HG02884 (cell line): ENCODE measurements at regions not wholly inside any gene's neighbourhood (a gene's known extent, or its start where the extent isn't known, plus 50 kb on each side); places are given as distances from the start of the nearest gene placed in this dataset.

Experiments used
- ATAC-seq: cut with Tn5 transposase; IDR thresholded peaks from one replicate; pipeline ENCODE4 v1.9.1; 2021; ENCODE audit warnings: mild to moderate bottlenecking, moderate library complexity; ENCODE audit not compliant: unreplicated experiment

DNA sequence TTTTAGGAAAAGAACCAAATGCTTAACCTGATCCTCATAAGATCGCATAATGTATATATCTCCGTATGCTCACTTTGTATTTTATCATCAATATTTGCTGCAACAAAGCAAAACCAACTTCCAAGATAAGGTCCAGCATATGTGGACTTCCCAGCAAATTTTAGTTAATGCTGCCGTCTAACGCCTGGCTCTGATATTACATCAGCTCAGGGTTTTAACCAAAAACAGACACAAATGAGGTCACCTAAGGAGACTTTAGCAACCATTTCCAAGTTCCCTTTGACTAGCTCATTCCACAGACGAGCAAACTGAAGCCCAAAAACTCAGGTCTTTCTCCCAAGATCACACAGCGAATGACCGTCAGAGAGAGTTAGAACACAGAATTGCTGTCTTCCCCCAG is 59.4 kb upstream of the UCN3 start:
- no peak for ATAC-seq

DNA sequence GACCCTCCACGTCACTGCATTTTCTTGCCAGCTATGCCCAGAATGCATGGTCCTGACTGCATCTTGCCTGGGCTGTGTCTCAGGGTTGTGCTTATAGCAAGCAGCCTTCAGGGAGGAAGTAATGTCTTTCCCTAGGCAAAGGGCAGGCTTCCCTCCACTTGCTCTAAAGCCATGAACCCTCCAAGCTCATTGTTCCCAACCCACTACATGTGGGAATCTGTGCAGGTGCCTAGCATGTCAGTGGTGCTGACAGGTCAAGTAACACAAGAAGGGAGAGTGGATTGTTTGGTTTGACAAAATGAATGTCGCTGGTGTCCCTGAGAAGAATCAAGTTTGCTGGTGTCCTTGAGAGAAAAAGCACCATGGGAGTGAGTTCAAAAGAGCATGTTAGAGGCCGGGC is 53.9 kb upstream of the UCN3 start:
- ATAC-seq = no peak

DNA sequence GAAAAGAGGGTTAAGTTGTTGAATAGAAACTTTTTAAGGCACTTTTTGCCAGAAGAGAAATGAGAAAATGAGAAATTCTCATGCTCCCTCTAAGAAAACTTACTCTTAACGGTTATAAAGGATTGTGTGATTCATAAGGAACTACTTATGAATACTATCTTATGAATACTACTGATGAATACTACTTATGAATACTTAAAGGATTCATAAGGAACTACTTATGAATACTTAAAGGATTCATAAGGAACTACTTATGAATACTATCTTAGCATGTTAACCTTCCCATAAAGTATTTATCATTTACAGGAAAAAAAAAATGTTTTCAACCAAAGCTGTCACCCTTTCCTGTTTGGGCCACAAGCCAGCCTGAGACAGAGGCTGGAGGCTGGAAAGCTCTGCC is 53.1 kb upstream of the UCN3 start:
- ATAC-seq = no peak

DNA sequence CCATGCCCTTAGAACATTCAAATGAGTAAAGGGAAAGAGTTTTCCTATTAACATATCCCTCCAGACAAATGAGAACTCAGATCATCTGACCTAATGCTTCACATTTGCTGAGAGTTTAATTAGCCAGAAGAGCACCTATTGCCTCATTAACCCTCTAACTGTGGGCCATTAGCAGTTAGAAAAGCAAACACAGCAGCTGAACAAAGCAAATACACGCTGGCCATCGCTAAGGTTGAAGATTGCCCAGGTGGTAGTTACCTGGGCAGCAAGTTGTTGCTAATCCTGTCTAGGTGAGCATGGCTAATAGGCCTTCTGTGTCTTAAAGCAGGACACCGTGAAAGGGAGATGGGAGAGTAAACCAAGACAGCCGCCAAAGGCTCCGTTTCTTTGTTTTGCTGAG is 49.9 kb upstream of the UCN3 start:
- no peak for ATAC-seq
